Central memory CD4-positive, alpha-beta T cell (primary cell): ENCODE measurements at regions not wholly inside any gene's neighbourhood (a gene's known extent, or its start where the extent isn't known, plus 50 kb on each side); places are given as distances from the start of the nearest gene placed in this dataset.

Experiments used
- DNase-seq: peaks from one replicate; pipeline ENCODE4 v3.0.0; 2022

GRCh38 chr12:65517656-65518210 lies 239.2 kb downstream of the MSRB3 start:
- DNase-seq = no peak

- no peak for DNase-seq
Measured at GRCh38 chr12:65518771-65519170, 240.3 kb downstream of the MSRB3 start.

GRCh38 chr12:65520658-65521057 lies 242.2 kb downstream of the MSRB3 start:
- no peak for DNase-seq

- DNase-seq = no peak
Measured at GRCh38 chr12:65522956-65523860, 244.7 kb downstream of the MSRB3 start.

GRCh38 chr12:65524666-65525065 lies 246.2 kb downstream of the MSRB3 start:
- no peak for DNase-seq

GRCh38 chr12:65525491-65526141 lies 247.1 kb downstream of the MSRB3 start:
- DNase-seq = no peak

GRCh38 chr12:65526311-65526710 lies 247.8 kb downstream of the MSRB3 start:
- no peak for DNase-seq

GRCh38 chr12:65528127-65528526 lies 249.6 kb downstream of the MSRB3 start:
- DNase-seq = no peak

- no peak for DNase-seq
Measured at GRCh38 chr12:65529106-65529505, 250.6 kb downstream of the MSRB3 start.

GRCh38 chr12:65529771-65530435 lies 251.4 kb downstream of the MSRB3 start:
- no peak for DNase-seq

GRCh38 chr12:65532162-65532561 lies 253.7 kb downstream of the MSRB3 start:
- no peak for DNase-seq

- no peak for DNase-seq
Measured at GRCh38 chr12:65532764-65533163, 254.3 kb downstream of the MSRB3 start.

- no peak for DNase-seq
Measured at GRCh38 chr12:65533177-65533883, 254.8 kb downstream of the MSRB3 start.

- no peak for DNase-seq
Measured at GRCh38 chr12:65534238-65534841, 255.9 kb downstream of the MSRB3 start.

GRCh38 chr12:65535946-65536345 lies 257.5 kb downstream of the MSRB3 start:
- DNase-seq = no peak

GRCh38 chr12:65536351-65536750 lies 257.9 kb downstream of the MSRB3 start:
- no peak for DNase-seq

- no peak for DNase-seq
Measured at GRCh38 chr12:65536876-65537681, 258.6 kb downstream of the MSRB3 start.

GRCh38 chr12:65537978-65538377 lies 259.5 kb downstream of the MSRB3 start:
- no peak for DNase-seq

GRCh38 chr12:65539023-65539422 lies 260.5 kb downstream of the MSRB3 start:
- no peak for DNase-seq

GRCh38 chr12:65540140-65540539 lies 261.7 kb downstream of the MSRB3 start:
- DNase-seq = no peak

- no peak for DNase-seq
Measured at GRCh38 chr12:65546528-65546927, 268.0 kb downstream of the MSRB3 start.
